ENCODE measurements at regions not wholly inside any gene's neighbourhood (a gene's known extent, or its start where the extent isn't known, plus 50 kb on each side); places are given as distances from the start of the nearest gene placed in this dataset.

- TF ChIP-seq CTCF (IDR thresholded peaks at IDR 0.05) = no peak
- no peak for TF ChIP-seq POLR2A (IDR thresholded peaks at IDR 0.05)
These were observed 182.1 kb downstream of the NPHP4 start for GRCh38 chr1:5810131-5810530.

All from body of pancreas (tissue), 4 donors.